ENCODE measurements at regions not wholly inside any gene's neighbourhood (a gene's known extent, or its start where the extent isn't known, plus 50 kb on each side); places are given as distances from the start of the nearest gene placed in this dataset.
A peak's percentile ranks its signal among the peaks of the same experiment; 100 is the strongest.

DNA sequence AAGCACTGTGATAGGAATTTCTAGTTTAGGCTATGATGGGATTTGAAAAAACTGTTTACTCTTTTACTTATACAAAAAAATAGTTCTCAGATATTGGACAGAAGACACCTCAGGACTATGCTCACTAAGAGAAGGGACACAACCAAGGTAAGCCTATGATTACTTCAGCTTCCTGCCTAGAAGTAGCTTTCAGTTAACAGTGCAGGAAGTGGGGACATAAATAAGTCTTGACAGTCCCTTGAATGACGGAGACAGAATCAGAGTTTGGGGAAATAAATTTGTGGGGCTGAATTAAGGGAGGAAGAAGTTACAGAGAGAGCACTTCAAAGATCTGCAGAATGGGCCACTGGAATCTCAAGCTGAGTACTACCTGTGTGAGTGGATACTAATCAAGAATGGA is 53.8 kb upstream of the OLFM3 start:
- DNase-seq = peak; percentile 9

DNA sequence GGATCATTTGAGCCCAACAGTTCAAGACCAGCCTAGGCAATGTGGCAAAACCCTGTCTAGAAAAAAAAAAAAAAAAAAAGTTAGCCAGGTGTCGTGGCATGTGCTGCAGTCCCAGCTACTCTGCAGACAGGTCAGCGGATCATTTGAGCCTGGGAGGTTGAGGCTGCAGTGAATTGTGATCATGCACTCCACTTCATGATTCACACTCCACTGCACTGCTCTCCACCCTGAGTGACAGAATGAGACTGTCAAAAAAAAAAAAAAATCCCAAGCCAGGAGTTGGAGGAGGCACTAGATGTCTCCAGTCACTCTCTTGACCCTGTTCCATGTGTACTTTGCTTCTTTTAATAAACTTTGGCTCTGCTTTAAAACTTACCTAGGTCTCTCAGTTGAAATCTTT is 51.0 kb upstream of the OLFM3 start:
- no peak for DNase-seq

Measured in hematopoietic multipotent progenitor cell treated with erythropoietin and hydrocortisone succinate and interleukin-3 and kit ligand, for 4 days (in vitro differentiated cells).